GM12874 (cell line): ENCODE measurements at regions not wholly inside any gene's neighbourhood (a gene's known extent, or its start where the extent isn't known, plus 50 kb on each side); places are given as distances from the start of the nearest gene placed in this dataset.

Source experiments
- CTCF ChIP-seq: IDR thresholded peaks from 2 replicates; pipeline ENCODE4 v1.5.1; 2011; ENCODE audit warnings: low read depth, mild to moderate bottlenecking, control low read depth, low read length, moderate library complexity; ENCODE audit not compliant: insufficient read depth

GRCh38 chr13:43983373-43983772, 103.7 kb downstream of the LACC1 start:
- no peak for TF ChIP-seq CTCF

GRCh38 chr13:43984292-43984691, 104.6 kb downstream of the LACC1 start:
- no peak for TF ChIP-seq CTCF

- no peak for TF ChIP-seq CTCF
These were observed 105.8 kb downstream of the LACC1 start for GRCh38 chr13:43985422-43986072.

- no peak for TF ChIP-seq CTCF
These were observed 106.8 kb downstream of the LACC1 start for GRCh38 chr13:43986421-43986981.

GRCh38 chr13:43988302-43988701, 108.6 kb downstream of the LACC1 start:
- TF ChIP-seq CTCF: no peak

- no peak for TF ChIP-seq CTCF
These were observed 110.3 kb downstream of the LACC1 start for GRCh38 chr13:43990021-43990420.

GRCh38 chr13:43990829-43991228, 111.1 kb downstream of the LACC1 start:
- no peak for TF ChIP-seq CTCF
